Trophoblast cell (in vitro differentiated cells and primary cell): ENCODE measurements at regions not wholly inside any gene's neighbourhood (a gene's known extent, or its start where the extent isn't known, plus 50 kb on each side); places are given as distances from the start of the nearest gene placed in this dataset.

Experiments used
- DNase-seq, 2 donors: peaks; one replicate each; pipeline ENCODE4 v3.0.0-alpha.2; 2016
- H2AFZ ChIP-seq: 2 replicates; pipeline ENCODE4 v1.6.1; 2013; ENCODE audit warnings: low read length, moderate library complexity, mild to moderate bottlenecking; ENCODE audit not compliant: insufficient read depth, poor library complexity
- H2AK5ac ChIP-seq: 2 replicates; pipeline ENCODE4 v1.6.1; 2013; ENCODE audit warnings: mild to moderate bottlenecking, low read length
- H2BK120ac ChIP-seq: 2 replicates; pipeline ENCODE4 v1.6.1; 2013; ENCODE audit warnings: low read length, mild to moderate bottlenecking, moderate library complexity; ENCODE audit not compliant: insufficient read depth, poor library complexity
- H2BK12ac ChIP-seq: 2 replicates; pipeline ENCODE4 v1.6.1; 2013; ENCODE audit warnings: mild to moderate bottlenecking, low read length, moderate library complexity
- H2BK5ac ChIP-seq: 2 replicates; pipeline ENCODE4 v1.6.1; 2013; ENCODE audit warnings: low read length, low read depth, moderate library complexity, mild to moderate bottlenecking; ENCODE audit not compliant: poor library complexity
- H3K14ac ChIP-seq: 2 replicates; pipeline ENCODE4 v1.6.1; 2013; ENCODE audit warnings: mild to moderate bottlenecking, low read length
- H3K18ac ChIP-seq: 2 replicates; pipeline ENCODE4 v1.6.1; 2013; ENCODE audit warnings: mild to moderate bottlenecking, low read length
- H3K23ac ChIP-seq: 2 replicates; pipeline ENCODE4 v1.6.1; 2013; ENCODE audit warnings: low read length
- H3K27ac ChIP-seq: 2 replicates; pipeline ENCODE4 v1.5.1; 2013; ENCODE audit warnings: low read depth, mild to moderate bottlenecking, inconsistent platforms, low read length, moderate library complexity
- H3K27me3 ChIP-seq: 2 replicates; pipeline ENCODE4 v1.6.1; 2013; ENCODE audit warnings: inconsistent platforms, mild to moderate bottlenecking, low read length, moderate library complexity; ENCODE audit not compliant: insufficient read depth
- H3K36me3 ChIP-seq, 2 experiments: 1 replicate in 1 of 2; 2 replicates in 1 of 2; pipeline ENCODE4 v1.6.1; 2013; ENCODE audit warnings: low read length in 2 of 2, mild to moderate bottlenecking in 2 of 2, moderate library complexity in 1 of 2; ENCODE audit not compliant: insufficient read depth in 2 of 2, control insufficient read depth in 1 of 2
- H3K4ac ChIP-seq: 2 replicates; pipeline ENCODE4 v1.6.1; 2013; ENCODE audit warnings: low read depth, mild to moderate bottlenecking, low read length, moderate library complexity
- H3K4me1 ChIP-seq, 2 experiments: 1 replicate in 1 of 2; 2 replicates in 1 of 2; pipeline ENCODE4 v1.6.1; 2013; ENCODE audit warnings: low read length in 2 of 2, mild to moderate bottlenecking in 2 of 2, moderate library complexity in 1 of 2; ENCODE audit not compliant: insufficient read depth in 2 of 2, control insufficient read depth in 1 of 2
- H3K4me2 ChIP-seq: 2 replicates; pipeline ENCODE4 v1.6.1; 2013; ENCODE audit warnings: inconsistent platforms, mild to moderate bottlenecking, low read length, moderate library complexity
- H3K4me3 ChIP-seq: 2 replicates; pipeline ENCODE4 v1.5.1; 2013; ENCODE audit warnings: mild to moderate bottlenecking, low read depth, low read length, inconsistent platforms
- H3K79me1 ChIP-seq: one replicate; pipeline ENCODE4 v1.6.1; 2013; ENCODE audit warnings: low read length
- H3K79me2 ChIP-seq: 2 replicates; pipeline ENCODE4 v1.6.1; 2013; ENCODE audit warnings: low read length, mild to moderate bottlenecking; ENCODE audit not compliant: control insufficient read depth, insufficient read depth, poor library complexity
- H3K9ac ChIP-seq: 2 replicates; pipeline ENCODE4 v1.6.1; 2013; ENCODE audit warnings: mild to moderate bottlenecking, low read length
- H3K9me3 ChIP-seq: 2 replicates; pipeline ENCODE4 v1.6.1; 2013; ENCODE audit warnings: low read depth, mild to moderate bottlenecking, control low read depth, inconsistent platforms, low read length; ENCODE audit not compliant: insufficient read depth
- H4K12ac ChIP-seq: 2 replicates; pipeline ENCODE4 v1.6.1; 2013; ENCODE audit warnings: low read depth, mild to moderate bottlenecking, low read length, moderate library complexity
- H4K8ac ChIP-seq: 2 replicates; pipeline ENCODE4 v1.6.1; 2013; ENCODE audit warnings: low read depth, mild to moderate bottlenecking, low read length, moderate library complexity
- H4K91ac ChIP-seq: one replicate; pipeline ENCODE4 v1.6.1; 2013; ENCODE audit warnings: low read depth, mild to moderate bottlenecking, low read length, moderate library complexity
- WGBS: extraction: QIAGEN DNeasy Blood & Tissue Kit; methylation state at CpG from one replicate; pipeline ENCODE4 v1.1.7; 2013; ENCODE audit warnings: missing lambda C conversion rate; ENCODE audit not compliant: insufficient read length, insufficient coverage; ENCODE audit errors: extremely low coverage; 5-methylcytosine and 5-hydroxymethylcytosine counted together

DNA sequence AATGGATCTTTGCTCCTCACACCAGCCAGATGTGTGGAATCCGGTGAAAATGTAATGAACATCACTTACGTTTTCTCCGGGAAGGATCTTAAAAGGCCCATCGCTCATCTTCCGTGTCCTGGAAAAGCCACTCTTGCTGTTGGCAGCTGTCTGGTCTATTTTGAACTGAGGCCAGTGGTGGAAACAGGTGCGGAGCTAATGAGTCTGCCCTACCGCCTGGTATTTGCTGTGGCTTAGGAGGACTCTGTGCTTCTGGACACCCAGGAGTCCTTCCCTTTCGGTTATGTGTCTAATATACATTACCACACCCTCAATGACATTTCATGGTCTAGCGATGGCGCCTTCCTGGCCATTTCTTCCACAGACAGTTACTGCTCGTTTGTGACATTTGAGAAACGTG, 264.2 kb upstream of the PREP start:
- no peak overlapping the region for H3K18ac ChIP-seq
- no peak overlapping the region for H4K91ac ChIP-seq
- H2BK12ac ChIP-seq: no peak overlapping the region
- no peaks in the 10 kb centered on the region for H3K79me2 ChIP-seq
- no peak overlapping the region for H4K12ac ChIP-seq
- no peak overlapping the region for H3K4me2 ChIP-seq
- H3K4me1 ChIP-seq: no peaks in the 10 kb centered on the region
- no peak overlapping the region for H2AFZ ChIP-seq
- H4K8ac ChIP-seq: no peak overlapping the region
- H3K14ac ChIP-seq: no peak overlapping the region
- no peak overlapping the region for H2AK5ac ChIP-seq
- no peaks in the 10 kb centered on the region for H3K9me3 ChIP-seq
- no peaks in the 10 kb centered on the region for H3K27me3 ChIP-seq
- H2BK120ac ChIP-seq: no peak overlapping the region
- H3K27ac ChIP-seq: no peak overlapping the region
- no peak overlapping the region for H3K4ac ChIP-seq
- H3K9ac ChIP-seq: no peak overlapping the region
- no peak for DNase-seq
- no peak overlapping the region for H2BK5ac ChIP-seq
- no peak overlapping the region for H3K23ac ChIP-seq
- WGBS: no CpG with 5 or more reads among the region's 12 CpGs
- no peaks in the 10 kb centered on the region for H3K36me3 ChIP-seq
- H3K79me1 ChIP-seq: no peaks in the 10 kb centered on the region
- H3K4me3 ChIP-seq: no peak overlapping the region

GRCh38 chr6:105664931-105665330, 262.0 kb upstream of the PREP start:
- WGBS: no CpG with 5 or more reads among the region's 2 CpGs
- Histone ChIP-seq H3K36me3 (no peaks in the 10 kb centered on the region), H3K9me3 (no peaks in the 10 kb centered on the region), H3K79me2 (no peaks in the 10 kb centered on the region), H2BK5ac (no peak overlapping the region), H3K9ac (no peak overlapping the region), H3K27me3 (no peaks in the 10 kb centered on the region), H3K4me3 (no peak overlapping the region), H3K79me1 (no peaks in the 10 kb centered on the region), H2AFZ (no peak overlapping the region), H2BK120ac (no peak overlapping the region), H3K4me1 (no peaks in the 10 kb centered on the region), H3K18ac (no peak overlapping the region), H2BK12ac (no peak overlapping the region), H3K27ac (no peak overlapping the region), H3K4ac (no peak overlapping the region), H3K23ac (no peak overlapping the region), H2AK5ac (no peak overlapping the region), H4K12ac (no peak overlapping the region), H4K8ac (no peak overlapping the region), H3K14ac (no peak overlapping the region), H3K4me2 (no peak overlapping the region), H4K91ac (no peak overlapping the region)
- no peak for DNase-seq

- Histone ChIP-seq H3K79me1 (no peaks in the 10 kb centered on the region), H3K9me3 (no peaks in the 10 kb centered on the region), H3K79me2 (no peaks in the 10 kb centered on the region), H2AFZ (no peak overlapping the region), H2BK5ac (no peak overlapping the region), H3K23ac (no peak overlapping the region), H4K8ac (no peak overlapping the region), H2AK5ac (no peak overlapping the region), H2BK12ac (no peak overlapping the region), H3K4ac (no peak overlapping the region), H4K91ac (no peak overlapping the region), H3K14ac (no peak overlapping the region), H3K4me2 (no peak overlapping the region), H3K27me3 (no peaks in the 10 kb centered on the region), H2BK120ac (no peak overlapping the region), H3K18ac (no peak overlapping the region), H3K9ac (no peak overlapping the region), H3K4me3 (no peak overlapping the region), H4K12ac (no peak overlapping the region), H3K36me3 (no peaks in the 10 kb centered on the region), H3K27ac (no peak overlapping the region), H3K4me1 (no peaks in the 10 kb centered on the region)
- DNase-seq: no peak
- WGBS: no CpG with 5 or more reads among the region's 2 CpGs
Measured at GRCh38 chr6:105651969-105652368, 249.1 kb upstream of the PREP start.

- H3K4me3 ChIP-seq: no peak overlapping the region
- no CpG with 5 or more reads among the region's 1 CpG for WGBS
- no peak overlapping the region for H2BK12ac ChIP-seq
- H4K12ac ChIP-seq: no peak overlapping the region
- H3K9me3 ChIP-seq: no peaks in the 10 kb centered on the region
- H4K8ac ChIP-seq: no peak overlapping the region
- H3K36me3 ChIP-seq: no peaks in the 10 kb centered on the region
- H3K23ac ChIP-seq: no peak overlapping the region
- no peak overlapping the region for H3K4ac ChIP-seq
- no peak overlapping the region for H2BK120ac ChIP-seq
- H3K9ac ChIP-seq: no peak overlapping the region
- H2AK5ac ChIP-seq: no peak overlapping the region
- H2AFZ ChIP-seq: no peak overlapping the region
- H3K4me1 ChIP-seq: no peaks in the 10 kb centered on the region
- H3K14ac ChIP-seq: no peak overlapping the region
- no peaks in the 10 kb centered on the region for H3K79me1 ChIP-seq
- no peak overlapping the region for H3K4me2 ChIP-seq
- no peaks in the 10 kb centered on the region for H3K27me3 ChIP-seq
- H3K79me2 ChIP-seq: no peaks in the 10 kb centered on the region
- no peak overlapping the region for H4K91ac ChIP-seq
- no peak overlapping the region for H2BK5ac ChIP-seq
- no peak overlapping the region for H3K18ac ChIP-seq
- no peak for DNase-seq
- H3K27ac ChIP-seq: no peak overlapping the region
Measured at GRCh38 chr6:105650347-105650746, 247.5 kb upstream of the PREP start.
